ENCODE measurements at regions not wholly inside any gene's neighbourhood (a gene's known extent, or its start where the extent isn't known, plus 50 kb on each side); places are given as distances from the start of the nearest gene placed in this dataset.
"Not testable (repeated sequence)": the region's sequence is repeated elsewhere in the genome, so short reads cannot be mapped to it uniquely, and the experiment has no call there.

- no peak for DNase-seq
Observed at GRCh38 chr2:53257287-53257686, 510.3 kb upstream of the CHAC2 start.

- no peak for DNase-seq
Observed at GRCh38 chr2:53253244-53253643, 514.4 kb upstream of the CHAC2 start.

DNA sequence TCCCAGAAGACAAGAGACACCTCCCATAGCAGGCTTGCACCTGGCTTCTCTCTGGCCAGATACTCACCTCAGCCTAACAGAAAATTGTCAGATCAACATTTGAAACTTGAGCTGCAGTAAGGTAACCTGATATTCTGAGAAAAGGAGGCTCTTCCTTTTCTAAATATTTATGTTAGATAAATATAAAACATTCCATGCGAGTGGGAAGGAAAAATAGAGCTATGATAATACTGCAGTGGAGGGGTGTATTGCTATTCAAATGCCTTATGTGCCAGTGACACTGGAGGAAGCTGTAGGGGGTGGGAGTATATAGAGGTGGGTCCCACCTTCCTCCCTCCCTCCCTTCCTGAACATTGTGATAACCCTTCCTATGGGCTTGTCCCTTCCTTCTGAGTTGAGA, 515.5 kb upstream of the CHAC2 start:
- no peak for DNase-seq

GRCh38 chr2:53247956-53248735, 519.5 kb upstream of the CHAC2 start:
- DNase-seq, result no peak

DNA sequence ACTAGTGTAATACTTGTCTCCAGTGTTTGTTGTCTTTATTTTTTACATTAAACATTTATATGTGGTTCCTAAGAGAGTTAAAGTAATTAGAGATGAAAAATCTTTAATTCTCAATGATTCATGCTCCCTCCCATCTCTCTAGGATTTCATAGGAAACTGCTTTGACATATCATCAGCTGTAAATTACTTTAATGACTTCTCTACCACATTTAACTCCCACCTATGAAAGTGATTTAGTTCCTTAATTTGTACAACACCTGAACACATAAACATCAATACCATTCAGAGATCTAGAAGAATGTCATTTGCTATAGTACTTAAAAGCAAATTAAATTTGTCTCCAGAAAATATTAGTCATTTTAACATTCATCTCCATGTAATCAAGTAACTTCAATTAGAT, 524.2 kb upstream of the CHAC2 start:
- no peak for DNase-seq

GRCh38 chr2:53242090-53242489, 525.5 kb upstream of the CHAC2 start:
- no peak for DNase-seq

DNA sequence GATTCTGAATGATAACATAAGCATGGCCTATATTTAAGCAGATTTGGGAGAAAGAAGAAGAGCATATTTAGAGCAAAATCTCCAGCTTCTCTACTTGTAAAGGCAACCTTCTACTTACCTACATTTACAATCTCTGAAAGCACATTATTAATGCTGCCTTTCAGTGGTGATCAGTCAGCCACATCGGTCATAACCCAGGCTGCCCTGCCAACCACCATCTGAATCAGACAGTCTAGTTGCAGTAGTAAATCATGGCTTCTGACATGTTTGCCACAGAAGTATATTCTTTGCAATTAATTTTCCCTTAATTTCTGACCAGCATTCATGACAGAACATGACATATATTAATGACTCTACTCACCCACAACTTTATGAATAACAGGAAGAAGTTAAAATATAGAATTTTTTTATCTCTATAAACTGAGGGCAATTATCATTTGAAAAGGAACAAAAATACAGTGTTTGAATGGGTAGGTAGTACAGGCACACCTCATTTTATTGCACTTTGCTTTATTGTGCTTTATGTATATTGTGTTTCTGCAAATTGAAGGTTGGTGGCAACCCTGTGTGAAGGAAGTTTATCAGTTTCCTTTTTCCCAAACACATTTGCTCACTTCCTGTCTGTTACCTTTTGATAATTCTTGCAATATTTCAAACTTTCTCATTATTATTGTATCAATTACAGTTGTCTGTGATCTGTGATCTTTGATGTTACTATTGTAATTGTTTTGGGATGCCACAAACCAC, 531.6 kb upstream of the CHAC2 start:
- DNase-seq, result no peak

DNA sequence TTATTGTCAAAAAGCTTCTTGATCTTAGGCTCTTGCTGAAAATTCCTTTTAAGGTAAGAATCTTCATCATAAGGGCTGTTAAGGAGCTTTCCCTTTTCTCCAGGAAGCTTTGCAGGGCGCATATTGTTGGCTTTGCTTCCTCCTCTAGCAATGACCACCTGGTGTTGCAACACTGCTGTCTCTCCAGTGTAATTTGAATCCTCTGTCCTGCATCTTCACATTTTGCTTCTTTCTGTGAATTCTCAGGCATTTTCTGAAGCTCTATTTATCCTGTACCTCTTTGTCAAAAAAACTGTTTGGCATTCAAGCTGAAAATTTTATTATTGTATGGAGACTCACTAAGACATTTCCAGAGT, 533.1 kb upstream of the CHAC2 start:
- no peak for DNase-seq

- no peak for DNase-seq
Observed at GRCh38 chr2:53233759-53234547, 533.7 kb upstream of the CHAC2 start.

GRCh38 chr2:53231908-53232307, 535.7 kb upstream of the CHAC2 start:
- DNase-seq, result no peak

GRCh38 chr2:53230691-53231090, 536.9 kb upstream of the CHAC2 start:
- no peak for DNase-seq

GRCh38 chr2:53227535-53227934, 540.1 kb upstream of the CHAC2 start:
- DNase-seq, result no peak

DNA sequence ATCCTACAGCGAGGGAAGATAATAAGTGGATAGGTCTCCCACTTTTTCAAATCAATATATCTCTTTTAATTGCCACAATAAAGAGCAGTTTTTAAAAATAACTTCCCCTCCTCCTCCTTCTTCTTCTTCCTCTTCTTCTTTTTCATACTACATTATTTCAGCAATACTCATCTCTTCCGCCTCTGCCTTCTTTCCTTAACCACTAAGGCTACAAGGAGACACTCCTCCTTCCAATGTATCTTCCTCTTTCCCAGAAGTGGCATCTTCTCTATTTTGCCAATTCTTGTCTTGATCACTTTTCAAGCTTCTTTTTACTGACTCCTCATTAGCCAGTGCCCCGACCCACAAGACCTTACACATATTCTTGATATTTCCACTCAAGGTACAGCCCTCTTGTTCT, 546.6 kb upstream of the CHAC2 start:
- no peak for DNase-seq

- no peak for DNase-seq
Observed at GRCh38 chr2:53217250-53217649, 550.4 kb upstream of the CHAC2 start.

DNA sequence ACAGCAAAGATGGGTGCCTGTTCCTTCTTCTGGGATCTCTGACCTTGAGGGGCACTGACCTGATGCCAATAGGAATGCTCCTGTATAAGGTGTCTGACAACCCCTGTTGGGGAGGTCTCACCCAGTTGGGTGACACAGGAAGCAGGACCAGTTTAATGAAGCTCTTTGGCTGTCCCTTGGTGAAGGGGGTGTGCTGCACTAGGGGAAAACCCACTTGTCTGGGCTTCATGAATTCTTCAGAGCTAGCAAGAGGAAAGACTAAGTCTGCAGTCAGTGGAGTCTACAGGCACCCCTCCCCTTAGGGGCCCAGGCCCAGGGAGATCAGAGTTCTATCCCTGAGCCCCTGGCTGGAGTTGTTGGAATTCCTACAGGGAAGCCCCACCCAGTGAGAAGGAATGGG, 550.8 kb upstream of the CHAC2 start:
- no peak for DNase-seq

GRCh38 chr2:53212576-53212975, 555.0 kb upstream of the CHAC2 start:
- no peak for DNase-seq

GRCh38 chr2:53211201-53211774, 556.3 kb upstream of the CHAC2 start:
- DNase-seq, result no peak

DNA sequence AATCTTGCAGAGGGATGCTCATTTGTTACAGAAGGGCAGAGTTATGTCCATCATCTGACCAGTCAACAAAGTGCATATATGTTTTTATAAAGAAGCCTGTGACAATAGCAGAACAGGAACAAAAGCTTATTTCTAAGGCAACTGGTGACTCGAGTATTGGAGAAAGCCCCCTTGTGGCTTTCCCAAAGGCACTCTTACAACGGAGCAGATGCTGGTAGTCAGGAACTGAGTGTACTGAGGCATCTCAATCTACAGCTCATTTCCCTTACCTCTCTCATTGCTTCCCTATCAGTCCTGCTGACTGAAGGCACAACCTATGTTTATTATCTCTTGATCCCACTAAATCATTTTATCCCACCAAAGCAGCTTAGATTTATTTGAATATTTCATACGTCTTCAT, 557.1 kb upstream of the CHAC2 start:
- DNase-seq, result no peak

GRCh38 chr2:53209679-53210458, 557.7 kb upstream of the CHAC2 start:
- no peak for DNase-seq

DNA sequence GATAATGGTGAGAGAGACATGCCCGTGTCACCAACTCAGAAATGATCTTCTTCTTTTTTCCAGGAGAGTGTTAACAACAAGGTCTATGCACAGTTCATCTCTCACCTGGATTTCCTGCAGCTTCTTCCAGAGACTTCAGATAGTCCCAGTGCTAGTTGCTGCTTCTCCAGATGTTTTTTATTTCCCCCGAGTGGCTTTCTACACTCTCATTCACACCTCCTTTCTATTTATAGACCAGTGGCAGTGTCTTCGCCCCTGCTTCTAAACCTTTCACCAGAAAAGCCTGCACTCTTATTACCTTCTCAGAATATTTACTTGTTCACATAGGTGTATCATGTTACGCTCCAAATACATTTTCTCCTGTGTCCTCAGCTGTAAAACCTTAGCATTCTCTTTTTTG, 558.8 kb upstream of the CHAC2 start:
- no peak for DNase-seq

- not testable (repeated sequence) for DNase-seq
Observed at GRCh38 chr2:53206226-53206625, 561.4 kb upstream of the CHAC2 start.

GRCh38 chr2:53202063-53202462, 565.5 kb upstream of the CHAC2 start:
- DNase-seq, result no peak

GRCh38 chr2:53200072-53200471, 567.5 kb upstream of the CHAC2 start:
- no peak for DNase-seq

Data from NK-92 treated with Interleukin-12 subunit alpha and Interleukin-12 subunit beta, amount 100 ng/mL, for 24 hours (cell line).